SK-N-SH (cell line): ENCODE measurements at regions not wholly inside any gene's neighbourhood (a gene's known extent, or its start where the extent isn't known, plus 50 kb on each side); places are given as distances from the start of the nearest gene placed in this dataset.

Experiments used
- CTCF ChIA-PET: fragments of 300-600, 350-600 bp; formaldehyde crosslinking; extraction: SDS; loops from one replicate; lab custom pipeline; 2021; lab: Yijun Ruan, JAX
- POLR2A ChIA-PET: fragments of 350-600 bp; sonication (Branson Sonifier 250); formaldehyde crosslinking; extraction: SDS; loops from one replicate; lab custom pipeline; 2020; ENCODE audit warnings: antibody characterized with exemption, inconsistent platforms; lab: Yijun Ruan, JAX
- DNase-seq: peaks from one replicate; pipeline ENCODE4 v3.0.0; 2012
- H2AFZ ChIP-seq: fragments of 200-600 bp; sonication (generic); 2 replicates; pipeline ENCODE4 v1.8.1; 2016; ENCODE audit warnings: antibody characterized with exemption, mild to moderate bottlenecking, low read depth
- H3F3A ChIP-seq: fragments of 200-600 bp; sonication (generic); replicated peaks from 2 replicates; pipeline ENCODE3; 2016; ENCODE audit warnings: antibody characterized with exemption, mild to moderate bottlenecking; ENCODE audit not compliant: insufficient read depth
- H3K27ac ChIP-seq, 2 experiments: fragments of 200-500 bp in 1 of 2; fragments of 200-600 bp in 1 of 2; sonication (Bioruptor generic) in 1 of 2; sonication (generic), shearing (Covaris generic) in 1 of 2; 2 replicates each; pipeline versions ENCODE4 v1.5.1 to v1.6.1; 2014 to 2016; ENCODE audit warnings: low read depth in 2 of 2, inconsistent platforms in 1 of 2, low read length in 1 of 2, mild to moderate bottlenecking in 1 of 2, mixed read lengths in 1 of 2
- H3K27me3 ChIP-seq: fragments of 200-600 bp; sonication (generic), shearing (Covaris generic); 2 replicates; pipeline ENCODE4 v1.6.1; 2016; ENCODE audit warnings: mixed run types; ENCODE audit not compliant: insufficient read depth
- H3K36me3 ChIP-seq, 2 experiments: fragments of 200-500 bp in 1 of 2; fragments of 200-600 bp in 1 of 2; sonication (Bioruptor generic) in 1 of 2; sonication (generic) in 1 of 2; replicated peaks in 1 of 2; 2 replicates each; pipeline versions ENCODE3 to v1.5.1; 2014 to 2016; ENCODE audit warnings: low read length in 1 of 2, mild to moderate bottlenecking in 1 of 2; ENCODE audit not compliant: insufficient read depth in 2 of 2, control insufficient read depth in 1 of 2
- H3K4me1 ChIP-seq, 2 experiments: fragments of 200-500 bp in 1 of 2; fragments of 200-600 bp in 1 of 2; sonication (Bioruptor generic) in 1 of 2; sonication (generic), shearing (Covaris generic) in 1 of 2; 2 replicates each; pipeline versions ENCODE4 v1.5.1 to v1.6.1; 2014 to 2016; ENCODE audit warnings: low read depth in 1 of 2, low read length in 1 of 2, mixed run types in 1 of 2; ENCODE audit not compliant: insufficient read depth in 2 of 2, control insufficient read depth in 1 of 2
- H3K4me2 ChIP-seq: fragments of 200-600 bp; sonication (generic), shearing (Covaris generic); 2 replicates; pipeline ENCODE4 v1.6.1; 2017; ENCODE audit warnings: mixed run types
- H3K4me3 ChIP-seq, 2 experiments: fragments of 200-500 bp in 1 of 2; fragments of 200-600 bp in 1 of 2; sonication (Bioruptor generic) in 1 of 2; sonication (generic), shearing (Covaris generic) in 1 of 2; 2 replicates each; pipeline versions ENCODE4 v1.5.1 to v1.8.1; 2014 to 2016; ENCODE audit warnings: low read depth in 2 of 2, inconsistent platforms in 1 of 2, low read length in 1 of 2, mild to moderate bottlenecking in 1 of 2, mixed read lengths in 1 of 2, moderate library complexity in 1 of 2
- H3K79me2 ChIP-seq: fragments of 200-600 bp; sonication (generic); 2 replicates; pipeline ENCODE4 v1.8.1; 2017; ENCODE audit warnings: mild to moderate bottlenecking; ENCODE audit not compliant: insufficient read depth
- H3K9ac ChIP-seq: fragments of 200-600 bp; sonication (generic); 2 replicates; pipeline ENCODE4 v1.6.1; 2017; ENCODE audit warnings: mixed run types
- H3K9me2 ChIP-seq: fragments of 200-600 bp; sonication (generic); 2 replicates; pipeline ENCODE4 v1.6.1; 2017; ENCODE audit warnings: mixed run types
- H3K9me3 ChIP-seq: fragments of 200-600 bp; sonication (generic); 2 replicates; pipeline ENCODE4 v1.6.1; 2017; ENCODE audit warnings: mixed run types, mild to moderate bottlenecking, moderate library complexity
- H4K20me1 ChIP-seq: fragments of 200-600 bp; sonication (generic); 2 replicates; pipeline ENCODE4 v1.6.1; 2017; ENCODE audit warnings: mild to moderate bottlenecking, mixed run types; ENCODE audit not compliant: insufficient read depth
- EP300 ChIP-seq, 2 experiments: IDR thresholded peaks; 2 replicates each; pipeline versions ENCODE4 v1.4.0 to v1.6.1; 2012; ENCODE audit warnings: borderline replicate concordance in 1 of 2, low read depth in 1 of 2, low read length in 1 of 2
- FOSL2 ChIP-seq: IDR thresholded peaks from 2 replicates; pipeline ENCODE4 v1.4.0; 2012; ENCODE audit warnings: low read depth, mild to moderate bottlenecking, moderate library complexity, borderline replicate concordance
- FOXM1 ChIP-seq: IDR thresholded peaks from 2 replicates; pipeline ENCODE4 v1.4.0; 2012; ENCODE audit warnings: low read depth, mild to moderate bottlenecking
- GABPA ChIP-seq: IDR thresholded peaks from 2 replicates; pipeline ENCODE4 v1.4.0; 2012; ENCODE audit warnings: low read depth, mild to moderate bottlenecking
- MEF2A ChIP-seq: IDR thresholded peaks from 2 replicates; pipeline ENCODE4 v1.4.0; 2012; ENCODE audit warnings: low read depth, borderline replicate concordance
- PBX3 ChIP-seq: IDR thresholded peaks from 2 replicates; pipeline ENCODE4; 2012
- RXRA ChIP-seq: IDR thresholded peaks from 2 replicates; pipeline ENCODE4 v1.4.0; 2012; ENCODE audit warnings: low read depth, mild to moderate bottlenecking, borderline replicate concordance
- SIN3A ChIP-seq: IDR thresholded peaks from 2 replicates; pipeline ENCODE4 v1.6.1; 2012; ENCODE audit warnings: low read depth, mild to moderate bottlenecking, low read length, moderate library complexity, borderline replicate concordance
- TAF1 ChIP-seq: IDR thresholded peaks from 2 replicates; pipeline ENCODE4 v1.6.1; 2012; ENCODE audit warnings: low read depth, mild to moderate bottlenecking, low read length, moderate library complexity, borderline replicate concordance
- TCF12 ChIP-seq: IDR thresholded peaks from 2 replicates; pipeline ENCODE4 v1.4.0; 2012
- USF1 ChIP-seq: IDR thresholded peaks from 2 replicates; pipeline ENCODE4 v1.4.0; 2012; ENCODE audit warnings: low read depth, borderline replicate concordance
- YY1 ChIP-seq: IDR thresholded peaks from 2 replicates; pipeline ENCODE4 v1.4.0; 2012; ENCODE audit warnings: low read depth, mild to moderate bottlenecking
- ZBTB33 ChIP-seq: IDR thresholded peaks from 2 replicates; pipeline ENCODE4 v1.4.0; 2012; ENCODE audit warnings: low read depth, borderline replicate concordance
- WGBS: methylation state at CpG from one replicate; pipeline ENCODE4 v1.1.6; 2017; ENCODE audit warnings: low lambda C conversion rate; 5-methylcytosine and 5-hydroxymethylcytosine counted together
- TF ChIP-seq, protein P1 (sequence below): fragments of 200-600 bp; sonication (generic); IDR thresholded peaks from 2 replicates; pipeline ENCODE4 v1.6.1; 2017; ENCODE audit warnings: antibody characterized with exemption, mild to moderate bottlenecking, moderate library complexity
- TF ChIP-seq, protein P2 (sequence below): IDR thresholded peaks from 2 replicates; pipeline ENCODE4 v1.6.1; 2012; ENCODE audit warnings: mild to moderate bottlenecking, low read depth, low read length, moderate library complexity

GRCh38 chr3:144775551-144775950 is 803.9 kb downstream of the DIPK2A start:
- no peak for TF ChIP-seq FOXM1
- TF ChIP-seq TCF12, result no peak
- TF ChIP-seq EP300 (IDR thresholded peaks at IDR 0.05; ENCODE audit: borderline replicate concordance in 1 of 2, low read depth in 1 of 2, low read length in 1 of 2), result no peak
- TF ChIP-seq RXRA, result no peak
- no peak for TF ChIP-seq GABPA
- TF ChIP-seq, protein P1, sequence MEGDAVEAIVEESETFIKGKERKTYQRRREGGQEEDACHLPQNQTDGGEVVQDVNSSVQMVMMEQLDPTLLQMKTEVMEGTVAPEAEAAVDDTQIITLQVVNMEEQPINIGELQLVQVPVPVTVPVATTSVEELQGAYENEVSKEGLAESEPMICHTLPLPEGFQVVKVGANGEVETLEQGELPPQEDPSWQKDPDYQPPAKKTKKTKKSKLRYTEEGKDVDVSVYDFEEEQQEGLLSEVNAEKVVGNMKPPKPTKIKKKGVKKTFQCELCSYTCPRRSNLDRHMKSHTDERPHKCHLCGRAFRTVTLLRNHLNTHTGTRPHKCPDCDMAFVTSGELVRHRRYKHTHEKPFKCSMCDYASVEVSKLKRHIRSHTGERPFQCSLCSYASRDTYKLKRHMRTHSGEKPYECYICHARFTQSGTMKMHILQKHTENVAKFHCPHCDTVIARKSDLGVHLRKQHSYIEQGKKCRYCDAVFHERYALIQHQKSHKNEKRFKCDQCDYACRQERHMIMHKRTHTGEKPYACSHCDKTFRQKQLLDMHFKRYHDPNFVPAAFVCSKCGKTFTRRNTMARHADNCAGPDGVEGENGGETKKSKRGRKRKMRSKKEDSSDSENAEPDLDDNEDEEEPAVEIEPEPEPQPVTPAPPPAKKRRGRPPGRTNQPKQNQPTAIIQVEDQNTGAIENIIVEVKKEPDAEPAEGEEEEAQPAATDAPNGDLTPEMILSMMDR, result no peak
- no peak for TF ChIP-seq MEF2A
- TF ChIP-seq FOSL2, result no peak
- no peak for TF ChIP-seq TAF1
- no peak for TF ChIP-seq USF1
- TF ChIP-seq SIN3A, result no peak
- TF ChIP-seq PBX3, result no peak
- POLR2A ChIA-PET, result no interaction called here

DNA sequence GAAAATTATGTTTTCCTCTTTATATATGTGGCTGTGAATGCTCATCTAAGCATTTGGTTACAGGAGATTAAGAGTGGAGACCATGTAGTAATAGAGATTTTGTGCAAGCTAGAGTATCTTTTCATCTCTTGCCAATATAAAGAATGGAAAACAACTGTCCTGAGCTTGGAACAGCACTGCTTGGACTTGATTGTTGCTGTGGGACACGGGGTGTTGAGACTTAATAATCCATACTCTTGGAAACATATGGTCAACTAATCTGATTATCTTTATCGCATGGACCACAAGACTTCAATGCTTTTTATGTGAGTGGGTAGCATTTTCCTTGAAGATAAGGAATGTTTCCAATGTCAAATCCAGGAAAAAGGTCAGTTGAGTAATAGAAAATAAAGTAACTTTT is 806.3 kb downstream of the DIPK2A start:
- POLR2A ChIA-PET, result no interaction called here

More at GRCh38 chr3:144775551-144775950, 803.9 kb downstream of the DIPK2A start:
- H3K79me2 ChIP-seq, result no peaks in the 10 kb centered on the region
- no peak overlapping the region for H2AFZ ChIP-seq
- H4K20me1 ChIP-seq, result no peaks in the 10 kb centered on the region
- H3K9me2 ChIP-seq, result 0 out of 2 replicates have a peak, but pooled peaks cover 3% of the 10 kb centered on the region
- H3K4me2 ChIP-seq, result no peak overlapping the region
- H3K4me1 ChIP-seq, result no peaks in the 10 kb centered on the region
- no peaks in the 10 kb centered on the region for H3K36me3 ChIP-seq
- H3K9ac ChIP-seq, result no peak overlapping the region
- no peaks in the 10 kb centered on the region for H3K27me3 ChIP-seq
- no peak for DNase-seq
- no peaks in the 10 kb centered on the region for H3F3A ChIP-seq
- no peak overlapping the region for H3K4me3 ChIP-seq
- H3K27ac ChIP-seq, result no peak overlapping the region
- CTCF ChIA-PET, result no interaction called here
- no peaks in the 10 kb centered on the region for H3K9me3 ChIP-seq

More for the DNA sequence above, 806.3 kb downstream of the DIPK2A start:
- no peaks in the 10 kb centered on the region for H4K20me1 ChIP-seq
- H3K79me2 ChIP-seq, result no peaks in the 10 kb centered on the region
- H3K27ac ChIP-seq, result no peak overlapping the region
- WGBS, result 2% methylated on average over 2 of the region's 2 CpGs
- H3K27me3 ChIP-seq, result no peaks in the 10 kb centered on the region
- no peaks in the 10 kb centered on the region for H3F3A ChIP-seq
- no peaks in the 10 kb centered on the region for H3K36me3 ChIP-seq
- no peak overlapping the region for H3K4me3 ChIP-seq
- 0 out of 2 replicates have a peak, but pooled peaks cover 3% of the 10 kb centered on the region for H3K9me2 ChIP-seq
- DNase-seq, result no peak
- TF ChIP-seq ZBTB33, result no peak
- TF ChIP-seq YY1, result no peak
- TF ChIP-seq, protein P2, sequence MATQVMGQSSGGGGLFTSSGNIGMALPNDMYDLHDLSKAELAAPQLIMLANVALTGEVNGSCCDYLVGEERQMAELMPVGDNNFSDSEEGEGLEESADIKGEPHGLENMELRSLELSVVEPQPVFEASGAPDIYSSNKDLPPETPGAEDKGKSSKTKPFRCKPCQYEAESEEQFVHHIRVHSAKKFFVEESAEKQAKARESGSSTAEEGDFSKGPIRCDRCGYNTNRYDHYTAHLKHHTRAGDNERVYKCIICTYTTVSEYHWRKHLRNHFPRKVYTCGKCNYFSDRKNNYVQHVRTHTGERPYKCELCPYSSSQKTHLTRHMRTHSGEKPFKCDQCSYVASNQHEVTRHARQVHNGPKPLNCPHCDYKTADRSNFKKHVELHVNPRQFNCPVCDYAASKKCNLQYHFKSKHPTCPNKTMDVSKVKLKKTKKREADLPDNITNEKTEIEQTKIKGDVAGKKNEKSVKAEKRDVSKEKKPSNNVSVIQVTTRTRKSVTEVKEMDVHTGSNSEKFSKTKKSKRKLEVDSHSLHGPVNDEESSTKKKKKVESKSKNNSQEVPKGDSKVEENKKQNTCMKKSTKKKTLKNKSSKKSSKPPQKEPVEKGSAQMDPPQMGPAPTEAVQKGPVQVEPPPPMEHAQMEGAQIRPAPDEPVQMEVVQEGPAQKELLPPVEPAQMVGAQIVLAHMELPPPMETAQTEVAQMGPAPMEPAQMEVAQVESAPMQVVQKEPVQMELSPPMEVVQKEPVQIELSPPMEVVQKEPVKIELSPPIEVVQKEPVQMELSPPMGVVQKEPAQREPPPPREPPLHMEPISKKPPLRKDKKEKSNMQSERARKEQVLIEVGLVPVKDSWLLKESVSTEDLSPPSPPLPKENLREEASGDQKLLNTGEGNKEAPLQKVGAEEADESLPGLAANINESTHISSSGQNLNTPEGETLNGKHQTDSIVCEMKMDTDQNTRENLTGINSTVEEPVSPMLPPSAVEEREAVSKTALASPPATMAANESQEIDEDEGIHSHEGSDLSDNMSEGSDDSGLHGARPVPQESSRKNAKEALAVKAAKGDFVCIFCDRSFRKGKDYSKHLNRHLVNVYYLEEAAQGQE, result no peak
- H3K4me1 ChIP-seq, result no peaks in the 10 kb centered on the region
- H3K9me3 ChIP-seq, result no peaks in the 10 kb centered on the region
- no peak overlapping the region for H3K9ac ChIP-seq
- CTCF ChIA-PET, result no interaction called here
- no peak overlapping the region for H3K4me2 ChIP-seq
- H2AFZ ChIP-seq, result no peak overlapping the region
